Endothelial cell of umbilical vein (primary cell): ENCODE measurements at regions not wholly inside any gene's neighbourhood (a gene's known extent, or its start where the extent isn't known, plus 50 kb on each side); places are given as distances from the start of the nearest gene placed in this dataset.

Source experiments
- BruUV-seq: library from RNA; stranded (reverse); fragments of 400-500 nt; replicated peaks from 2 replicates; lab custom pipeline; 2021; lab: Mats Ljungman, UMichigan
- CTCF ChIA-PET: fragments of 300-600, 350-600 bp; sonication (Branson Sonifier 250); formaldehyde crosslinking; loops from one replicate; lab custom pipeline; 2021; ENCODE audit warnings: antibody characterized with exemption, inconsistent platforms; lab: Charles Lee
- POLR2A ChIA-PET: fragments of 300-600, 350-600 bp; sonication (Branson Sonifier 250); formaldehyde crosslinking; loops from one replicate; lab custom pipeline; 2021; ENCODE audit warnings: antibody characterized with exemption, inconsistent platforms; lab: Charles Lee
- DNase-seq: peaks from one replicate; pipeline ENCODE4 v3.0.0-alpha.2; 2011; ENCODE audit warnings: low read depth, low spot score
- FAIRE-seq: peaks from 2 replicates; lab custom pipeline; 2011; peaks lifted over from hg19 to GRCh38; lab: Jason Lieb, UNC
- H2AFZ ChIP-seq: 2 replicates; pipeline ENCODE4 v1.6.0; 2012; ENCODE audit warnings: low read depth, low read length, control low read depth, inconsistent platforms
- H3K27ac ChIP-seq: 2 replicates; pipeline ENCODE4 v1.5.1; 2011; ENCODE audit warnings: low read depth, mild to moderate bottlenecking, control low read depth, low read length, moderate library complexity; ENCODE audit not compliant: insufficient read depth
- H3K27me3 ChIP-seq, 2 experiments: 2 replicates each; pipeline versions ENCODE4 v1.6.0 to v1.6.1; 2011; ENCODE audit warnings: low read length in 2 of 2, mixed read lengths in 1 of 2; ENCODE audit not compliant: control insufficient read depth in 2 of 2, insufficient read depth in 2 of 2
- H3K36me3 ChIP-seq, 2 experiments: 2 replicates in 1 of 2; 3 replicates in 1 of 2; pipeline ENCODE4 v1.5.1; 2011; ENCODE audit warnings: low read length in 2 of 2, mild to moderate bottlenecking in 1 of 2, moderate library complexity in 1 of 2; ENCODE audit not compliant: control insufficient read depth in 2 of 2, insufficient read depth in 2 of 2; ENCODE audit errors: extremely low read depth in 1 of 2
- H3K4me1 ChIP-seq: 3 replicates; pipeline ENCODE4 v1.5.1; 2011; ENCODE audit warnings: mild to moderate bottlenecking, low read length; ENCODE audit not compliant: control insufficient read depth, insufficient read depth; ENCODE audit errors: extremely low read depth
- H3K4me2 ChIP-seq: 2 replicates; pipeline ENCODE4 v1.6.1; 2011; ENCODE audit warnings: low read length, control low read depth, mixed read lengths; ENCODE audit not compliant: insufficient read depth
- H3K4me3 ChIP-seq, 3 experiments: fragments of 200-600 bp in 1 of 3; sonication (generic), shearing (Covaris generic) in 1 of 3; replicated peaks in 1 of 3; 2 replicates each; pipeline ENCODE4 v1.5.1; 2011 to 2016; ENCODE audit warnings: control low read depth in 3 of 3, low read length in 3 of 3, mild to moderate bottlenecking in 2 of 3, inconsistent platforms in 1 of 3, low read depth in 1 of 3, moderate library complexity in 1 of 3; ENCODE audit not compliant: insufficient read depth in 1 of 3
- H3K79me2 ChIP-seq: 2 replicates; pipeline ENCODE4 v1.6.0; 2012; ENCODE audit warnings: low read length, inconsistent platforms; ENCODE audit not compliant: control insufficient read depth, insufficient read depth
- H3K9ac ChIP-seq: replicated peaks from 2 replicates; pipeline ENCODE3; 2011; ENCODE audit warnings: low read length, control low read depth; ENCODE audit not compliant: insufficient read depth; ENCODE audit errors: extremely low read depth
- H3K9me1 ChIP-seq: replicated peaks from 3 replicates; pipeline ENCODE4 v1.6.0; 2011; ENCODE audit warnings: mild to moderate bottlenecking, low read length; ENCODE audit not compliant: control insufficient read depth, insufficient read depth; ENCODE audit errors: extremely low read depth
- H3K9me3 ChIP-seq: replicated peaks from 2 replicates; pipeline ENCODE4 v1.5.1; 2012; ENCODE audit warnings: low read length, inconsistent platforms; ENCODE audit not compliant: control insufficient read depth, insufficient read depth
- H4K20me1 ChIP-seq: replicated peaks from 2 replicates; pipeline ENCODE3; 2011; ENCODE audit warnings: mild to moderate bottlenecking, low read length; ENCODE audit not compliant: control insufficient read depth, insufficient read depth; ENCODE audit errors: extremely low read depth
- EZH2 ChIP-seq: IDR thresholded peaks from 2 replicates; pipeline ENCODE4 v1.6.1; 2012; ENCODE audit warnings: borderline replicate concordance, low read depth, mild to moderate bottlenecking, moderate library complexity, low read length, inconsistent platforms; ENCODE audit not compliant: severe bottlenecking
- FOS ChIP-seq: IDR thresholded peaks from 2 replicates; pipeline ENCODE4 v1.6.1; 2011; ENCODE audit warnings: mild to moderate bottlenecking, low read length, moderate library complexity, borderline replicate concordance; ENCODE audit not compliant: insufficient read depth
- GATA2 ChIP-seq: IDR thresholded peaks from 2 replicates; pipeline ENCODE4 v1.7.0; 2011; ENCODE audit warnings: low read depth, mild to moderate bottlenecking, moderate library complexity, mixed read lengths, low read length; ENCODE audit not compliant: insufficient read length, insufficient read depth
- JUN ChIP-seq: IDR thresholded peaks from 2 replicates; pipeline ENCODE4 v1.6.1; 2011; ENCODE audit warnings: borderline replicate concordance, low read depth; ENCODE audit not compliant: insufficient read length, insufficient read depth
- MAX ChIP-seq: IDR thresholded peaks from 2 replicates; pipeline ENCODE4 v1.6.1; 2011; ENCODE audit not compliant: insufficient read depth, insufficient read length
- MYC ChIP-seq: IDR thresholded peaks from one replicate; pipeline ENCODE4 v1.6.1; 2011; ENCODE audit warnings: mild to moderate bottlenecking, low read depth, low read length
- POLR2A ChIP-seq: IDR thresholded peaks from 2 replicates; pipeline ENCODE4 v1.6.1; 2012; ENCODE audit warnings: low read depth, mild to moderate bottlenecking, control low read depth, low read length
- POLR2AphosphoS5 ChIP-seq: IDR thresholded peaks from 2 replicates; pipeline ENCODE4 v1.6.1; 2012; ENCODE audit warnings: low read depth, mild to moderate bottlenecking, control low read depth, low read length, moderate library complexity; ENCODE audit not compliant: insufficient read depth
- dilution Hi-C: fragments of 300-500 bp; cut with MboI; formaldehyde crosslinking; loops from one replicate; pipeline ENCODE4 v1.15.0; 2019; ENCODE audit warnings: low sequenced_read_pairs; ENCODE audit not compliant: extremely low pct_ligation_motif_present
- intact Hi-C: fragments of 100-400 bp; cut with micrococcal nuclease; formaldehyde crosslinking; loops from one replicate; pipeline ENCODE4 v1.10.0; 2022
- TF ChIP-seq, protein P1 (sequence below), 2 donors: IDR thresholded peaks; 1 replicate in 1 of 2; 2 replicates in 1 of 2; pipeline ENCODE4 v1.5.1; 2011; ENCODE audit warnings: low read length in 2 of 2, mild to moderate bottlenecking in 2 of 2, moderate library complexity in 2 of 2, control low read depth in 1 of 2, inconsistent platforms in 1 of 2, low read depth in 1 of 2; ENCODE audit not compliant: insufficient read depth in 1 of 2; ENCODE audit errors: extremely low read depth in 1 of 2

DNA sequence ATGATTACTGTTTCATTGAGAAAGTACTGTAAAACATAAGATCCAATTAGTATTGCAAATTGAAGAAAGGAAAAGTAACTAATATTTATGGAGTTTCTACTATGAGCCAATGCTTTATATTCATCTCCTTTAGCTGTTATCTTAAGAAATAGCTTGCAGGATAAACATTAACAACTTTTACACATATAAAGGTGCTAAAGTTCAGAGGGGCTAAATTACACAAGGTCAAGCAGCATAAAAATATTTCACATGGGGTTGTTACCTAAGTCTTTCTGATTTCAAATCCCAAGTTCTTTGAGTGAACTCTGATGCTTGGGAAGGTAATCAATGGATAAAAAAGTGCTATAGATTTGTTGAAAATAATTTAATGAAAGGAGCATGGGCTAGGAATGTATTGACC, 765.5 kb downstream of the CDH8 start:
- no peaks in the 10 kb centered on the region for H3K36me3 ChIP-seq
- DNase-seq (no peak), FAIRE-seq (no peak)
- ChIA-PET POLR2A (no interaction called here), CTCF (no interaction called here)
- intact Hi-C loops (no loop called here), dilution Hi-C loops (no loop called here)
- no TSS peak for BruUV-seq
- no peaks in the 10 kb centered on the region for H3K9me1 ChIP-seq
- H4K20me1 ChIP-seq = no peaks in the 10 kb centered on the region
- TF ChIP-seq POLR2A (no peak), JUN (no peak), FOS (no peak), EZH2 (no peak), MYC (no peak), POLR2AphosphoS5 (no peak), MAX (no peak), GATA2 (no peak)
- TF ChIP-seq, protein P1, sequence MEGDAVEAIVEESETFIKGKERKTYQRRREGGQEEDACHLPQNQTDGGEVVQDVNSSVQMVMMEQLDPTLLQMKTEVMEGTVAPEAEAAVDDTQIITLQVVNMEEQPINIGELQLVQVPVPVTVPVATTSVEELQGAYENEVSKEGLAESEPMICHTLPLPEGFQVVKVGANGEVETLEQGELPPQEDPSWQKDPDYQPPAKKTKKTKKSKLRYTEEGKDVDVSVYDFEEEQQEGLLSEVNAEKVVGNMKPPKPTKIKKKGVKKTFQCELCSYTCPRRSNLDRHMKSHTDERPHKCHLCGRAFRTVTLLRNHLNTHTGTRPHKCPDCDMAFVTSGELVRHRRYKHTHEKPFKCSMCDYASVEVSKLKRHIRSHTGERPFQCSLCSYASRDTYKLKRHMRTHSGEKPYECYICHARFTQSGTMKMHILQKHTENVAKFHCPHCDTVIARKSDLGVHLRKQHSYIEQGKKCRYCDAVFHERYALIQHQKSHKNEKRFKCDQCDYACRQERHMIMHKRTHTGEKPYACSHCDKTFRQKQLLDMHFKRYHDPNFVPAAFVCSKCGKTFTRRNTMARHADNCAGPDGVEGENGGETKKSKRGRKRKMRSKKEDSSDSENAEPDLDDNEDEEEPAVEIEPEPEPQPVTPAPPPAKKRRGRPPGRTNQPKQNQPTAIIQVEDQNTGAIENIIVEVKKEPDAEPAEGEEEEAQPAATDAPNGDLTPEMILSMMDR (IDR thresholded peaks at IDR 0.05; ENCODE audit: extremely low read depth in 1 of 2, insufficient read depth in 1 of 2, low read depth in 1 of 2, low read length in 2 of 2) = no peak
- H3K79me2 ChIP-seq = no peaks in the 10 kb centered on the region
- H3K27me3 ChIP-seq = no peaks in the 10 kb centered on the region
- H3K4me3 ChIP-seq = no peak overlapping the region
- no peak overlapping the region for H2AFZ ChIP-seq
- no peak overlapping the region for H3K4me2 ChIP-seq
- H3K27ac ChIP-seq = no peak overlapping the region
- no peaks in the 10 kb centered on the region for H3K9me3 ChIP-seq
- H3K9ac ChIP-seq = no peak overlapping the region
- H3K4me1 ChIP-seq = no peaks in the 10 kb centered on the region
